HG02870 (cell line): ENCODE measurements at regions not wholly inside any gene's neighbourhood (a gene's known extent, or its start where the extent isn't known, plus 50 kb on each side); places are given as distances from the start of the nearest gene placed in this dataset.
A peak's percentile ranks its signal among the peaks of the same experiment; 100 is the strongest.
"Not testable (repeated sequence)": the region's sequence is repeated elsewhere in the genome, so short reads cannot be mapped to it uniquely, and the experiment has no call there.

Experiments used
- ATAC-seq: cut with Tn5 transposase; IDR thresholded peaks from one replicate; pipeline ENCODE4 v1.9.1; 2021; ENCODE audit warnings: mild to moderate bottlenecking, moderate library complexity; ENCODE audit not compliant: unreplicated experiment

DNA sequence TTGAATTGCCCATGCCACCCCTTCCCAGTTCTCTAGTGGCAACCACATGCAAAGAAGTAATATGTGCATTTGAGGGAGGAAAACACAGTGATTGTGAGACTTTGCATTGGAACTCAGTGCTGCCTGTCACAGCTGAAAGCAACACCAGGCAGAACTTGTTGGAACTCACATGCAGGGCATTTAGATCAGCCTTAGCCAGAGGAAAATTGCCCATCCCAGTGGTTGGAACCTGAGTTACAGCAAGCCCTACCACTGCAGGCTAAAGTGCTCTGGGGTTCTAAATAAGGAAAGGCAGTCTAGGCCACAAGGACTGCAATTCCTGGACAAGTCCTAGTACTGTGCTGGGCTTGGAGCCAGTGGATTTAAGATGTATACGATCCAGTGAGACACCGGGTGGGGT lies 245.3 kb upstream of the UFL1 start:
- no peak for ATAC-seq

DNA sequence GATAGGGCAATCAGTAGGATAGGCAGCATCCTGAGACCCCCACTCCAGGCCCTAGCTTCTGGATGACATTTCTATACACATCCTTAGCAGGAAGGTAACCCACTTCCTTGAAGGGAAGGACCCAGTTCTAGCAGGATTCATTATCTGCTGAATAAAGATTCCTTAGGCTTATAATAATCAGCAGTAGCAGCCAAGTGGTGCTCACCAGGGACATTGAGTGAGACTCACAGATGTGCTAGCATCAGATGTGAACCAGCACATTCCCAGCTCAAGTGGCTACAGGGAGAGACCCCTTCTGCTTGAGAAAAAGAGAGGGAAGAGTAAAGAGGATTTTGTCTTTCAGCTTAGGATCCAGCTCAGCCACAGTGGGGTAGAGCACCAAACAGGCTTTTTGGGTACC lies 244.8 kb upstream of the UFL1 start:
- ATAC-seq: no peak

DNA sequence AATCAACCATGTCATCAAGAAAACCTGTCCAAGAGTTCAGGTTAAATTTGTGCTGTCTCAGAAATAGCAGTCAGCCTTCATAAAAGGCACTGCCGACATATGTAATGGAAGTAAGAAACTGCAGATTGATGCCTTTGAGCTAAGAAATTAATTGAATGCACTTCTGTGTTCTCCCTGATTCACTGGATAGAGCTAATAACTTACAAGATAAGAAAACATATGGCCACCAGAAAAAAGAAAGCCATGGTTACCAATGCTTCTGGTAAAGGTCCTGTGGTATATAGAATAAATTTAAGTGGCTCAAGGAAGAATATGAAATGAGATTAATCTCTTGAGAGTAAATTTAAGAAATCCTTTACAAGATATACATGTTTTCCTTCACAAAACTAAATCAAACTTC lies 242.5 kb upstream of the UFL1 start:
- ATAC-seq: no peak

DNA sequence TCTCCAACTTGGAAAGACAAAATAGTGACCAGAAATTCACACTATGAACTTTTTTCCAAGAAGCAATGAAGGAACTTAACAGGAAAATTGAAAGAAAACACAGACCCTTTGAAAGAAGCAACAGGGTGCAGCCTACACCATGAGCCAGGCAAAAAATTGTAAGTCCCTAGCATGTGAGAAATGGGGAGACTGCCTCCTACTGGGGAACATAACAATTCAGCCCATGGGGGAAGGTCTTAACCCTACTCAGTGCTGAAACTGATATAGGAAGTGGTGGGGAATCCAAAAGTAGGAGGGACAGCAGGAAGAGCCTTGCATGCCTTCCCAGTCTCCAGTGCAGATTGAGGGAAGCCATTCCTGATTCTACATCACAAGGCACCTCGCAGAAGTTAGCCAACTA lies 235.1 kb upstream of the UFL1 start:
- no peak for ATAC-seq

DNA sequence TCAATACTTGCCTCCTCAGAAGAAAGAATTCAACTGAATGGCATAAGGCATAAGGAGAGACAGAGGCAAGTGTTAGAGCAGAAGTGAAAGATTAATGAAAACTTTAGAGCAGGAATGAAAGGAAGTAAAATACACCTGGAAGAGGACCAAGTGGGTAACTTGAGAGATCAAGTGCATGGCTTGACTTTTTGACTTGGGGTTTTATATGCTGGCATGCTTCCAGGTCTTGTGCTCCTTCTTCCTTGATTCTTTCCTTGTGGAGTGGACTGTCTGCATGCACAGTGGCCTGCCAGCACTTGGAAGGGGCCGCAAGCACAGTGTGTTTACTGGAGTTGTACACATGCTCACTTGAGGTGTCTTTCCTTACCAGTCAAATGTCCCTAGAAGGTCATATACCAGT lies 222.1 kb upstream of the UFL1 start:
- no peak for ATAC-seq

DNA sequence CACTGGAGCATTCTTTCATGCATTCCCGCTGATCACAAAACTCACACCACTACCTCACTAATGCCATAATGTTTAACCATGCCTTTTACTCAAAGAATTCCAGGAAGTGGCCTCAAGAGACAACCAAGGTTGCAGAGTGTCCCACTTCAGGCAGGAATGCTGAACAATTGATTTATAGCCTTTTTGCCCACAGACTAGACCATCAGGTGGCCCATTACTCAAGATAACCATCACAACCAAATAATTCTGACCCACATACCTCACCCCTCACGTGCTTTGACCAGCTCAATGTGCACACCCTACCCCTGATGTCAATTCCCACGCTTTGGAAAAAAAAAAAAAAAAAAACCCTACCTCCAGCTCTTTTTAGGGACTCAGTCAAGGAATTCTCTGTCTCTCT lies 220.6 kb upstream of the UFL1 start:
- ATAC-seq: no peak

DNA sequence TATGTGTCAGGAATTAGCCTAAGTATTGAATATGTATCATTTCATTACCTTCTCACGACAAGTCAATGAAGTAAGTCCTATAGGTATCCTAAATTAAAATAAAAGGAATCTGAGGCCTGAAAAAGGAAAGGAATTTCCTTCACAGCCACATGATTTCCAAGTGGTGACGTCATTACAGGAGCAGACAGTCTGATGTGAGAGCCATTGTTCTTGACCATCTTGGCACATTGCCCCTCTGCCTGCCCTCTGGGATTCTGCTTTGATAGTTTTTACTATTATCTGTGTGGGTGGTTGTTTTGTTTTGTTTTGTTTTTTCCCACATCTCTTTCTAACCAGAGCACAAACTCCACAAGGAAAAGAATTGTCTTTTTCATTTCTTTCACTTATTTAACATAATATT lies 219.8 kb upstream of the UFL1 start:
- no peak for ATAC-seq

DNA sequence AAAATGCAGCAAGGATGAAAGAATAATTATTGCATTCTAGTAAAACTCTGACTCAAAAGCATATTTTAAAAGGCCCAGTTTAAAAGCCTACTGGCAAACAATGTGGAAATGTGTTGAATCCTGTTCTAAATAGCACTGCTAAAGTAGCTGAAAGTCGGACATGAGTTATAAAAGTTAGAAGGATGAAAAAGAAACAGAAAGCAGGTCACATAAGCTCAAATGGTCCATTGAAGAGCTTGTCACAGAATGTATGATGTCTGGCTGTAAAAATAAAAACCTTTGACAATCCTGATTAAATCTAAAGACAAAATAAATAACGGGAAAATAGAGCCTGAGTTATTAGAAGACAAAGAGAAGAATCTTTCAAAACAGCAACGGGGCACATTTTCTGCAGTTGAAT lies 218.6 kb upstream of the UFL1 start:
- ATAC-seq: no peak

DNA sequence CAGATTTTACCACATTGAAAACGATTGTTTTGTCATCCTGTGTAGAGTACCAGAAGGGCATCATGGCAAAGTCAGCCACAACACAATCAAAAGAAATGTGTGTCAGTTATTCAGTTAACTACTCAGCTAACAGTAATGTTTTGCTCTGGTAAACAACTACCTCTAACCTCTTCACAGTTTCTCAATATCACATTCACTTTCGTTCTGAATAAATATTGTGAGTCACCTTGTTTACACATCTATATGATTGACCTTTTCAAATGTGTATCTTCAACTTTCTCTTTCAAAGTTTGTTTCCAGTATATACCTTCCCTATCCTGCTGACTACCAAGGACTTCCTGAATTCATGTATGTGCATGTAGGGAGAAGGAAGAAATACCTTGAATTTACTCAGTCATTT lies 216.6 kb upstream of the UFL1 start:
- peak; percentile 92 for ATAC-seq

DNA sequence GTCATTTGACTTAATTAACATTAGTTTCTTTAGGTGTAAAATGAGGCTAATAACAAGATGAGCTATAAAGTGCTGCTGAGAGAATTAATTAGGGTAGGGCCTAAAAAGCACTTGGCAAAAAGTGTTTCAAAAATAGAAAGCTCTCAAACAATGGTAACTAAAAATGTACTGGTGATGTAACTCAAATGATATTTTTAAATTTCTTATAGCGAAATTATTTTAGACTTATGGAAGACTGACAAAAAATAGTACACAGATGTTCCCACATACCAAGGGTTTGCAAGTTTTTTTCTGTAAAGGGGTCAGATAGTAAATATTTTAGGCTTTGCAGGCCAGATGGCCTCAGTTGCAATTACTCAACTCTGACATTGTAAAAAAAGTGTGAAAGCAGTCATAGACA lies 190.7 kb upstream of the UFL1 start:
- no peak for ATAC-seq

DNA sequence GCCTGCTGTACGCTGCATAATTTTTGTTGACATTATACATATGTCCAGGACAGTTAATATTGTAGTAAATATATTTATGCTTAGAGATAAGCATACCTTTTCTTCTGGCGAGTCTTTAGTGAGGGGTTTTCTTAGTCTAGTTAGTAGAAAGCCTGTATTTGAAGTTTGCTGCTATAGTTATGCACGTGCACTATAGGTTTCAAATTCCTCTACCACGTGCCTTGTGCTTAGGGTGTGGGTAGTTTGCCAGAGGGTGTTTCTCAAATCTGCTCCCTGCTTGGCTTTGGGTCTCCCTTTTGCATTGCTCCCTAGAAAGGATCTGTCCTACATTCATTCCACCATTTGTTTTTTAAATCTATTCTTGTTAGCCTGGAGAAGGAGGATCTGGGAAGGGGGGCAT lies 181.4 kb upstream of the UFL1 start:
- ATAC-seq: no peak

DNA sequence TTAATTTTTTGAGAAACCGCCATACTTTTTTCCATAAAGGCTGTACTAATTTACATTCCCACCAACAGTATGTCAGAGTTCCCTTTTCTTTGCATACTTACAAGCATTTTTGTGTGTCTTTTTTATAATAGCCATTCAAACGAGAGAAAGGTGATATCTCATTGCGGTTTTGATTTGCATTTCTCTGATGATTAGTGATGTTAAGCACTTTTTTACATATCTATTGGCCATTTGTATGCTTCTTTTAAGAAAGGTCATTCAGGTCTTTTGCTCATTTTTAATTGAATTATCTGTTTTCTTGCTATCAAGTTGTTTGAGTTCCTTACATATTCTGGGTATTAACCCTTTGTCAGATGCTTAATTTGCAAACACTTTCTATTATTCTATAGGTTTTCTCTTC lies 176.1 kb upstream of the UFL1 start:
- ATAC-seq: no peak

DNA sequence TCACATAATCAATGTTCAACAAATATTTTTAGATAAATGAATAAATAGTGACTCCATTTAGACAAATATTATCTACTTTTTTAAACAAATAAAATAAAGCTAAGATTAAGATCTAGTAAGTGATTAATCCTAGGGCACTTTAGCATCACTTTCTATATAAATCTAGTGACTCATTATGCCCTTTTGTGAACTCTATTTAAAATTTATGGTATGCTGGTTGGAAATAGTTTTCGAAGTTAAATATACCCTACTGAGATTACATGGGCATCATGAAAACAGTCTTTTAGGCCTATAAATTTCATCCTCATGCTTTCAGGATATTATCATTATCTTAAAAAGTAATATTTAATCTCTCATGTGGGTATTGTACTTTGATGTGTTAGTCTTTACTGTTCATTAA lies 140.4 kb upstream of the UFL1 start:
- ATAC-seq: no peak

DNA sequence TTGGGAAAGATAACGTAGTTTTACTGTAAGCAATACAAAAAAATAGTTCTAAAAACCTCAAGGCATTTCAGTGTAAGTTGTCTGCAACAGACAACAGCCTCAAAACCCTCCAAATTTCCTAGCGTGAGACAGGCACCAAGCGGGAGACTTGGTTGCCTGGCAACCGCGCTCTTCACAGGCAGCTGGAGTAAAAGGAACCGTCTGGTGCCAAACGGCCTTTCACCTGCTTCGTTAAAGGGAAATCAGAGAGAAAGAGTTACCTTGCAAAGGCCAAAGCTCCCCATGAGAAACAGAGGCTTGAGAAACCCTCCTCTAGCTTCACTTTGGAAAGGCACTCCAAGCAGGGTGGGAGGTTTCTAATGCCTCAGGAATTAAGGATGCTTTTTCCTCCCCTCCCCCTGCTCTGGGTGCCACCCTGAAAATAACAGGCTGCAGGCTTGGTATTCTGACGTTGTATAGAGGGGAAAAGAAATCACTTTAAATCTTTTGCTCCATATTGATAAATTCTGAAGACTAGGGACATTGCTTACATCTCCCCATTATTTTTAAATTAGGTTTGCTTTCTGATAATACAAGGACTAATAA lies 129.7 kb upstream of the UFL1 start:
- ATAC-seq: no peak

DNA sequence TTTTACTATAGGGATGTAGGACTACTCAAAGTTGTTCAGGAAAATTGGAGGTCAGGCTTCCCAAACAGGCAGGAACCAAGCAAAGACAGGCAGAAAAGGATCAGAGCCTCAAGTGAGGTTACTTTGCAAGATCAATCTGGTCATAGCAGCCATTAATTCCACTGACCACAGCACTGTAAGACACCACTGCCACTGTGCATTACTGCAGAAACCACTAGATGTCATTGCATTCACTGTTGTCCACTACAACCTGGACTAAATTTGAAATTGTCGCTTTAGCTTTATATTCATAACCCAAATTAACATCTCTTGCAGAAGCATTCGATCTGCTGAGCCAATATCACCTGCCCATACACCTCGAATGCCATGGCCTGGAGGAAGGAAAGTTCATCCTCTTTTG lies 126.9 kb upstream of the UFL1 start:
- no peak for ATAC-seq

DNA sequence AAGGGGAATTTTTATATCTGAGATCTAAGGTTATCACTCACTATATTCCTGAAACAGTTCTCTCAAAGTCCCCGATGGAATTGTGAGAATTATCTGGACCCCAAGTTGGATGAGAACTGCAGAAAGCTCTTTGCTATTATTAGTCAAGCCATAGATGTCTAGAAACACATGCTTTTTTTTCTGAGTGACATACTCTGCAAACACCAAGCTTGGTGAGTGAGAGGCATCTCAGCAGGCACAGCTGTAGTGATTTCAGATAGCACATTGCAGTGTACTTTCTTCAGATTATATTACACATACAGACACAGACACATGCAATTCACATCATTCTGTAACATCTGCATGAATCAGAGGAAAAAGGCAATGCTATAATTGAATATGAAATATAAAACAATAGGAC lies 111.1 kb upstream of the UFL1 start:
- no peak for ATAC-seq

DNA sequence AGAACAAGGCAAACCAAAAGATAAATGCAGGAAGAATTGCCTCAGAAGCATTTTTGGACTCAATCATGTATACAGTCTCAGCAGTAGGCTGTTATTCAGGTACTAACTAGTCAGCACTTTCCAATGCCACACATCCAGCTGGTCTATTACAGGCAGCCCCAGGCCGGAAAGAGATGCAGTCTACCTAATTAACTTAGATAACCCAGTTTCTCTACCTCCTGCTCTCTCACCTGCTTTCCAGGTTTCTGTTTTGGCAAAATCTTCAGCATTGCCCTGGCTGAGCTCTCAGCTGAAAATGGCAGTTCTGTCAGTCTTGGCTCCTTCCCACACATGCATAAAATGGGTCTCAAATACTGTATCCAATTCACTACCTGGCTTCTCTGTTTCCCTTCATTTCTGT lies 101.3 kb upstream of the UFL1 start:
- no peak for ATAC-seq

DNA sequence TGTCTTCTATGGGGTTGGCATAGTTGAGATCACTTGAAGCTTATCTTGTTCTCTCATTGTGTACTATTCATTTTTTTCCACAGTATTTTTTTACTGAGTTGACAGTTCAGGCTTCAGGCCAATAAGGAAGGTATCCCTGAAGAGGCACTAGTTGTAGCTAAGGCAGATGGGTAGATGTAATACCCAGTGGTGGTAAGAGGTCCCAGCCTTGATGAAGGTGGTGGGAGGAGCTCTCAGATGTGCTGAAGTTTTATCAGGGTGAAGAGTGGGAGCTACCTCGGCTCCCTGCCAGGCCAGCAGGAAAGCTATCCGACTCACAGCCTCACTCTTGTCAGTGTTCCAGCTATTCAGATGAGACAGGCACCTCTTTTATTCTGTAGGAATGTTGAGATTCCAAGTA lies 87.7 kb upstream of the UFL1 start:
- ATAC-seq: no peak

DNA sequence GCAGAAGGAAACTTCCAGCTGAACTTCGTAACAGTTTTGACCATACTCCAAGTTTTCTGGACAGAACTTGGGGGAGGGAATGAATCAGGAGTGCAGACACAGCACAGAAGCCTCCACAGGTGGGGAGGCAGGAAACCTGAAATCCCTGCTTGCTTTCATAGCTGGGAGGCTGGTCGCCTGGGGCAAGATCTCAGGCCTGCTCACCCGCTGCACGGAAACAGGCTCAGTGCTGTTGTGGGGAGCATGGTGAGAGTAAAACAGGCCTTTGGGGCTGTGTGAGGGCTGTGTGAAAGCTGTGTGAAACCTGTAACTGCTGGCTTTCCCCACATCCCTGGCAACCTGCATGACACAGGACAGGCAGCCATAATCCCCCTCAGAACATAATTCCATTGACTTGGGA lies 85.2 kb upstream of the UFL1 start:
- ATAC-seq: no peak

DNA sequence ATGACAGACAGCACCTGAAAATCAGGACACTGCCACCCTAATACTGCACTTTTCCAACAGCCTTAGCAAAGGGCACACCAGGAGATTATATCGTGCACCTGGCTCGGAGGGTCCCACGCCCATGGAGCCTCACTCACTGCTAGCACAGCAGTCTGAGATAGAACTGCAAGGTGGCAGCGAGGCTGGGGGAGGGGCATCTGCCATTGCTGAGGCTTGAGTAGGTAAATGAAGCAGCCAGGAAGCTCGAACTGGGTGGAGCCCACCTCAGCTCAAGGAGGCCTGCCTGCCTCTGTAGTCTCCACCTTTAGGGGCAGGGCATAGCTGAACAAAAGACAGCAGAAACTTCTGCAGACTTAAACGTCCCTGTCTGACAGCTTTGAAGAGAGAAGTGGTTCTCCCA lies 84.4 kb upstream of the UFL1 start:
- not testable (repeated sequence) for ATAC-seq

DNA sequence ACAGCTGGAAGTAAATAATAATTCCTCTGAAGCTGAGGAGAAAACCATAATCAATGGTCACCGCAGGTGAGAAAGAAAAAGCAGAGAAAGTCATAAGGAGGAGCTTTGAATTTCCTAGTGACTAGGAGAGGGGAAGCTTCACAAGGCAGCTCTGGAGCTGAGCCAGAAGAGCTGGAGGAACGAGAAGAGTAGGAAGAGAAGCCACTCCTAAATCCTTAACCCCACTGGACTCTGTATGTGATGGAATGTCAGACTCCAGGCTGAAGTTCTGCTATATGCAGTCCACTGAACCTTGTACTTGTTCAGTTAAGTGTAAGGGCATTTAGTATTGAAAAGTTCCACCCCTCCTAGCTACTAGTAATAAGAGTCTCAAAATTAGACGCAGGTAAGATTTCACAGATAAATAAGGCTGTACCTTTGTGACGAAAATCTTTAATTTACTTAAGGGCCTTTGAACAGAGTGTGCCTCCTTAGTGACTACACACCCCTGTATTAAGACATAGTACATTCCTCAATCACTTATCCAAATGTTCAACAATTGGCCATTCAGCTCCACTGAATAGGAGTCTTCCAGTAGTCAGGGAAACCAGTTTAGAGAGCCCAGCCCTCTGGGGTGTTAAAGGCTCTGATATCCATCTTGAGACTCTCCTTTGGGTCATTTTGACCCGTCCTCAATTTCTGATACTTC lies 71.4 kb upstream of the UFL1 start:
- no peak for ATAC-seq

DNA sequence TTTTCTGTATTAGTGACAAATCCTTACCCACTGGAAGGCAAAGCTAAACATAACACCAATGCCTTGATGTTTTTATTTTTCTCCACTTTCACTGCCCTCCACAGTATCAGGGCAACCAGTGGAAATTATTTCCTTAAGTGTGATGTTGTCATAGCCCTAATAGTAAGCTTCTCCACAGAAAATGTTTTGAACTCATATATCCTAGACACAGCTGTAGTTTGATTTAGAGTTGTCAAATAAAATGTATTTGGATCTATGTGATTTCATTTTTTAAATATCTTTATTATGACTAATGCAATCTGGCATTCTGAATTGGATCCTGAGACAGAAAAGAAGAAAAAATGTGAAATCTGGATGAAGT lies 70.9 kb upstream of the UFL1 start:
- no peak for ATAC-seq

DNA sequence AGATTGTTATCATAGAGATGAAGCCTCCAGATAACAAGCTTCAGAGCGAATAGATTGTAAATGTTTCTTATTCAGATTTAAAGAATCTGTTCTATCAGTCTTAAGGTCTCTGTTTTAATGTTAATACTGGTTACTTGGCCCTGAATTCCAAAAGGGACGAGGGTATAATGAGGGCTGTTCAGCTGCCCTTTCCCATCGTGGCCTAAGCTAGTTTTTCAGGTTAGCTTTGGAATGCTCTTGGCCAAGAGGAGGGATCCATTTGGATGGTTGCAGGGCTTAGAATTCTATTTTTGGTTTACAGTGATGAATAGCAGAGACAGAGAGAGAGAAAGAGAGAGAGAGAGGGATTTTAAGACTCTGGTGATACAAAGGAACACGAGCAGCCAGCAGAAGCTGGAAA lies 62.8 kb upstream of the UFL1 start:
- no peak for ATAC-seq
